Posterior vena cava (tissue), 2 donors: ENCODE measurements at regions not wholly inside any gene's neighbourhood (a gene's known extent, or its start where the extent isn't known, plus 50 kb on each side); places are given as distances from the start of the nearest gene placed in this dataset.
"Not testable (repeated sequence)": the region's sequence is repeated elsewhere in the genome, so short reads cannot be mapped to it uniquely, and the experiment has no call there.

Experiments used
- DNase-seq: peaks from one replicate; pipeline ENCODE4 v3.0.0-alpha.2; 2020; ENCODE audit warnings: low spot score
- intact Hi-C, 2 donors: fragments of 100-400 bp; cut with DNase I; formaldehyde crosslinking; loops; one replicate each; pipeline versions ENCODE4 v1.14.1 to v1.14.2; 2022 to 2023
- donor health status: DM: yes; HTN: yes; CAD: no.
- donor health status: DM: yes; HTN: yes; CAD: no.

- no peak for DNase-seq
- intact Hi-C loops = no loop called here
Measured at GRCh38 chr5:68116868-68117411, 98.6 kb upstream of the PIK3R1 start.

- intact Hi-C loops = no loop called here
- no peak for DNase-seq
Measured at GRCh38 chr5:68116408-68116807, 99.1 kb upstream of the PIK3R1 start.

GRCh38 chr5:68115584-68115983, 100.0 kb upstream of the PIK3R1 start:
- DNase-seq = no peak
- intact Hi-C loops = no loop called here

GRCh38 chr5:68114378-68115040, 101.0 kb upstream of the PIK3R1 start:
- DNase-seq = no peak
- intact Hi-C loops = no loop called here

- intact Hi-C loops = no loop called here
- no peak for DNase-seq
Measured at GRCh38 chr5:68112658-68113057, 102.9 kb upstream of the PIK3R1 start.

- intact Hi-C loops = no loop called here
- DNase-seq = no peak
Measured at GRCh38 chr5:68110894-68111293, 104.7 kb upstream of the PIK3R1 start.

- DNase-seq = no peak
- intact Hi-C loops = no loop called here
Measured at GRCh38 chr5:68110264-68110663, 105.3 kb upstream of the PIK3R1 start.

GRCh38 chr5:68104217-68104616, 111.3 kb upstream of the PIK3R1 start:
- DNase-seq, intact Hi-C loops: not testable (repeated sequence)

- intact Hi-C loops, DNase-seq: not testable (repeated sequence)
Measured at GRCh38 chr5:68103297-68103696, 112.3 kb upstream of the PIK3R1 start.

- intact Hi-C loops = no loop called here
- DNase-seq = no peak
Measured at GRCh38 chr5:68099327-68099726, 116.2 kb upstream of the PIK3R1 start.

- no peak for DNase-seq
- intact Hi-C loops = no loop called here
Measured at GRCh38 chr5:68093455-68094159, 121.9 kb upstream of the PIK3R1 start.

- no peak for DNase-seq
- intact Hi-C loops = no loop called here
Measured at GRCh38 chr5:68088302-68088701, 127.3 kb upstream of the PIK3R1 start.

GRCh38 chr5:68087866-68088265, 127.7 kb upstream of the PIK3R1 start:
- DNase-seq = no peak
- intact Hi-C loops = no loop called here

- DNase-seq = peak; percentile 80
- intact Hi-C loops = no loop called here
Measured at GRCh38 chr5:68086857-68087256, 128.7 kb upstream of the PIK3R1 start.

GRCh38 chr5:68086439-68086838, 129.1 kb upstream of the PIK3R1 start:
- no peak for DNase-seq
- intact Hi-C loops = no loop called here

- intact Hi-C loops = no loop called here
- DNase-seq = no peak
Measured at GRCh38 chr5:68084396-68084795, 131.2 kb upstream of the PIK3R1 start.

- intact Hi-C loops = no loop called here
- no peak for DNase-seq
Measured at GRCh38 chr5:68080282-68081050, 135.1 kb upstream of the PIK3R1 start.

- DNase-seq = no peak
- intact Hi-C loops = no loop called here
Measured at GRCh38 chr5:68077349-68077894, 138.1 kb upstream of the PIK3R1 start.

GRCh38 chr5:68074633-68075032, 140.9 kb upstream of the PIK3R1 start:
- DNase-seq = no peak
- intact Hi-C loops = no loop called here

GRCh38 chr5:68074048-68074632, 141.4 kb upstream of the PIK3R1 start:
- no peak for DNase-seq
- intact Hi-C loops = no loop called here
